GM23248 (cell line): ENCODE measurements at regions not wholly inside any gene's neighbourhood (a gene's known extent, or its start where the extent isn't known, plus 50 kb on each side); places are given as distances from the start of the nearest gene placed in this dataset.

ENCODE experiments used
- EZH2 ChIP-seq: fragments of 200-600 bp; sonication (generic); IDR thresholded peaks from 2 replicates; pipeline ENCODE4 v1.6.1; 2018; ENCODE audit warnings: antibody characterized with exemption, mild to moderate bottlenecking; ENCODE audit not compliant: insufficient read depth, poor library complexity, severe bottlenecking
- EZH2phosphoT487 ChIP-seq: fragments of 200-600 bp; sonication (generic); IDR thresholded peaks from 2 replicates; pipeline ENCODE4 v1.6.1; 2018; ENCODE audit warnings: antibody characterized with exemption, moderate library complexity, mild to moderate bottlenecking, low read depth; ENCODE audit not compliant: insufficient read depth

GRCh38 chr2:176789751-176790150 is 422.8 kb upstream of the HNRNPA3 start:
- TF ChIP-seq EZH2 (no peak), EZH2phosphoT487 (no peak)
